GM18498 (cell line): ENCODE measurements at regions not wholly inside any gene's neighbourhood (a gene's known extent, or its start where the extent isn't known, plus 50 kb on each side); places are given as distances from the start of the nearest gene placed in this dataset.

Source experiments
- ATAC-seq: cut with Tn5 transposase; IDR thresholded peaks from one replicate; pipeline ENCODE4 v1.9.1; 2021; ENCODE audit warnings: mild to moderate bottlenecking, moderate library complexity; ENCODE audit not compliant: unreplicated experiment

- no peak for ATAC-seq
Measured at GRCh38 chr2:38207168-38207567, 131.2 kb upstream of the CYP1B1 start.

DNA sequence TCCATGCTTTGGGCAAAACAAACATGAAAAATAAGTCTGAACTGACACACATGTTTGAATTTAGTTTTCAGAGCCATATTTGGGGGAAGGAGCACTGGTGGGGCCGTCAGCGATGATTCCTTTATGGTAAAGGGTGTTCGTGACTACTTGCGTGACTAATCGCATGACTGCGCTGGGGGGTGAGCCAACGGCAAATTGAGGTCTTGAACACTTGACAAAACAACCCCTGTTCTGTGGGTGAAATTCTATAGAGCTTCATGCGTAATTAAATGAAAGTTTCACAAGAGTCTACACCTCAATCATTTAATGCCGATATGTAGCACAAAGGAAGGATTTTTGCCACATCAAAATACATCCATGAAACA is 127.5 kb upstream of the CYP1B1 start:
- no peak for ATAC-seq

- ATAC-seq = no peak
Measured at GRCh38 chr2:38202713-38203445, 126.9 kb upstream of the CYP1B1 start.

- no peak for ATAC-seq
Measured at GRCh38 chr2:38201784-38202183, 125.8 kb upstream of the CYP1B1 start.

DNA sequence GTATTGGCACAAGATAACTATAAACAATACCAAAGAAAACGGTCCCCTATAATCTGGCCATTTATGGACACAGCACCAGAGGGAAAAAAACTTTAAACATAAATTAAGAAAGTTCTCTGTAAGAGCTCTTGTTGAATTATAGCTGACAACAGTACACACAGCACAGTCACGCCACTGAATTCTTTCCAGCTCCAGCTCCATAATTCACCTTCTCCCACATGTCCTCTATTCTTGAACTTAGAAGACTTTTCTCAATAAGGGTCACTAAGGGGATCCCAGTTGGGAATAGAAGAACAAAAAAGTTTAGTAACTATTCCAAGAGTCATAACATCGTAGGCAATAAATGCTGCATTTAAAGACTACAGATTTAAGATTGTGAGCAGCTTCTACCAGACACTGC is 124.6 kb upstream of the CYP1B1 start:
- ATAC-seq = no peak

DNA sequence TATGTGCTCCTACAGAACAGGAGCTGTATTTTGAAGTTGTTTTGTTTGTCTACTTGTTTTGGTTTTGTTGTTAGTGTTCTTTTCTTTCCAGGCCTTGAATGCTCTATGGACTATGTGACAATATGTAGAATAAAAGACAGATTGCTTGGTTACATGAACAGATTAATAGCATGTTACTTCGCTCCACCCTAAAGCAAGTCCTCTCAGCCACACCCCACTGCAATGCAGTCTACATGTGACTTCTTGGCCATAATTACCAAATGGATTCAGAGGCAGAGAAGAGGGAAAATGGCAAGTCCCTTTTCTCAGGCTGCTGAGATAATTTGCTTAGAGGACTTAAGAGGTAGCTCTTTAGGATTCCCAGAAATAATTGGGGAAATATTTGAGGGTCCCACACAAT is 123.2 kb upstream of the CYP1B1 start:
- ATAC-seq = no peak

DNA sequence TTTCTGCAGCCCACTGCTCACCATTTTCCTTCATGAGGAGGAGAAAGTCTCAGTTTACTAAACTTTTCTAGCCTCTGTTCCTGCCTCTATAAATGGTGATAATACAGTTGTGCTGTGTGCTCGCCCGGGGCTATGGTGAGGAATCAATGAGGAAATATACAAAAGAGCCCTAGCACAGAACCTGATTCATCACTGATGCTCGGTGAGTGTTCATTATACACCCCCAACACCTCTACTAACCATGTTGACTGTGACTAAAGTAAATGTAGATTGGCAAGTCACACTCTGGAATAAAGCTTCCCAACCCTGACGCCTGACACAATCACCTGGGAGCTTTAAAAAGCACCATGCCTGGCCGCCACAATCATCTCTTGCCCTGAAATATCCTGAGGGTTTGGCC is 118.8 kb upstream of the CYP1B1 start:
- ATAC-seq = no peak

GRCh38 chr2:38192976-38193375 is 117.0 kb upstream of the CYP1B1 start:
- ATAC-seq = no peak

DNA sequence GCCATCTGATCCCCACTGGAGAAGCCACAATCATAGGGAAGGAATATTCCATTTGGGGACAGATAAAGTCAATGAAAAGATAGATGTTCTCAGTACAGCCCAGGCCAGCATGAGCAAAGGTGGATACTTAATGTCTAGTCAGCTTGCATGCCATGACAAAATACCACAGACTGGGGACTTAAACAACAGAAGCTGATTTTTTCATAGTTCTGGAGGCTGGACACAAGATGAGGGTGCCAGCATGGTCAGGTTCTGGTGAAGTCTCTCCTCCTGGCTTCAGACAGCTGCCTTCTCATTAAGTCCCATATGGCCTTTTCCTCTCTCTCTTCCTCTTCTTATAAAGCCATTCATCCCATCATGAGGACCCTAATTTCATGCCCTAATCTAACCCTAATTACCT is 116.1 kb upstream of the CYP1B1 start:
- ATAC-seq = no peak

DNA sequence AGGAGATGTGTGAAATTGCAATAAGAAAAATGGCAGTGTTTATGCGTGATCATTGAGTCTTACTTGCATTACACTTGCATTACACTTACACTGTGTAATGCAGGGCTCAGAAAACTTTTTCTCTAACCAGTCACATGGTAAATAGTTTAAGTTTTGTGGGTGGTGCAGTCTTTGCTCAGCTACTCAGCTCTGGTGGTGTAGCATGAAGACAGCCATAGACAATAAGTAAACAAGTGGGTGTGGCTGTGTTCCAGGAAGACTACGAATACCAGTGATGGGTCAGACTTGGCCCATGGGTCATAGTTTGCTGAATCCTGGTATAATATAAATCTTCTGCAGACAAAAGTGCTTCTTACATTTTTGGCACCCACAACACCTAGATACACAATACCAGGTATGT is 115.6 kb upstream of the CYP1B1 start:
- no peak for ATAC-seq

DNA sequence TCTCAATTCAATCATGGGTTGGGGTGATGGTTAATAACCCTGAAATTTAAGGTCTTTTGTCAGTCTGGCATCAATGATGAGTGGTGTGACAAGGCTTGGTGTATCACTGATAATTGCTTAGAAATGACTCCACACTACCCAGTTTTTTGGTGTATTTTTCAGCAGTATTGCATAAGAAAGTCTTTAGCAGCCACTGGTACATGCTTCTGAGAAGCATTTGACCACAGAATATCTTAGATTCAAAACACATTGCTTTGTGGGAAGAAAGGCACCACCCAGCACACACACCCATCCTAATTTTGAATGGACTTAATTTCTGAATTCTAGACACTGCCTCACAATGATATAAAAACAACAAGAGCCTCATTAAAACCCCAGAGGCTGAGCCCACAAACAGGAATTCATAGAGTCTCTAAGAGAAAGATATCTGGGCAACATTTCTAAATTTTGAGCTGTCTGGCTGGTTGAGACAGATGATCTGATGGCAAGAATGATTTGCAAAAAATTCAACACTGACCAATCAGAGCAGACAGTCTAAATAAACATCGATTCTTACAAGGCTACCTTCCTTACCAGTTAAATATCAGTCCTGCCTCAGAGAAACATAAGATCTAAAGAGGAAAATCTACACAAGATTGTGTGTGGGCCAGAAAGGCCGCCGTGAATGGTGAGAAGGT is 114.7 kb upstream of the CYP1B1 start:
- no peak for ATAC-seq

- no peak for ATAC-seq
Measured at GRCh38 chr2:38187541-38188011, 111.6 kb upstream of the CYP1B1 start.

- peak; percentile 94 for ATAC-seq
Measured at GRCh38 chr2:38185012-38185491, 109.1 kb upstream of the CYP1B1 start.

DNA sequence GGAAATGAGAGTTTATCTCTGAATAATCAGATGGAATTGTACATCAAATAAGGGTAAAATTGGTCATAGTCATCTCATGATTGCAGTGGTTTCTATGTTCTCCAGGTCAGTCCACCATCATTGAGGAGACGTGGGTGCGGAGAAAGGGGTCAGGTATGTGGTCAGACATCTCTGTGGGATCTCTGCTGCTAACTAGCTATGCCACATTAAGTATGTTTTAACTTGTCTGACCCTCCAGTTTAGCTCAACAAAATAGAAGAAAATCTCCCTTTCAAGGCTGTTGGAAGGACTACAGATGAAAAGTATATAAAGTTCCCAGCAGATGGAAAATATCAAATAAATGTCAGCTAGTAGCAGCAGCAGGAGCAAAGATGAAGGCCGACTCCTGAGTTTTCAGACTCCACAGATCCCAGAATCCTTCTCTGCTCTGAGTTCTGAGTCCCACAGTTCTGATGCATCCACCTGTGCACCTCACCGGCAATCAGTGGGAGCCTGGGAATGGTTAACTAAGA is 106.6 kb upstream of the CYP1B1 start:
- no peak for ATAC-seq

DNA sequence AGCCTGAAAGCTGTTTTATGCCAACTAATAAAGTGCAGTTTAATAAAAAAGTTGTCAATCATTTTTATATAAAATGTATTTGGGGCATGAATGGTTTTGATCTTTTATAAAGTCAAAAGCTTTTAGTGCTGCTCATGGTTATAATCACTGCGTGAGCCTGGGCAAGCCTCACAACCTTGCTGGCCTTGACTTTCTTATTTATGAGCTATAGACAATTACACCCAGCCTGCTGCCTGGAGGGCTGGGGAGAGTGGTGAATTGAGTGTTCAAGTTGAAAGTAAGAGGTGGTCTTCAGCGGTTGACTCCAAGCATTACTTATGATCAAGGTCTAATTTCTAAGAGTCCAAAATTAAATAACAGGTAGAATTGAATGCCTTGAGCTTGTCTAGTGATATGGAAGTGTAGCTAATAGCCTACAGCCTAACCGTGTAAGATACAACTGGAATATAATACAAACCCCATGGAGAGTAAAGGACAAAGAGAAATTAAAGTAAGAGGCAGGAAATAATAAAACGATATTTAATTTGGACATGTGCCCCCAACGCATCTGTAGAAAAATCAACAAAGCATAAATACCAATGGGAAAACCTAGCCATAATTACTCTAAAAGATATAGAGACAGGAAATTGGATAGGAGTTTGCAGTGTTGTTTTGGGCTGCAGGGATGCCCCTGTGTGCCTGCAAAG is 106.0 kb upstream of the CYP1B1 start:
- no peak for ATAC-seq

DNA sequence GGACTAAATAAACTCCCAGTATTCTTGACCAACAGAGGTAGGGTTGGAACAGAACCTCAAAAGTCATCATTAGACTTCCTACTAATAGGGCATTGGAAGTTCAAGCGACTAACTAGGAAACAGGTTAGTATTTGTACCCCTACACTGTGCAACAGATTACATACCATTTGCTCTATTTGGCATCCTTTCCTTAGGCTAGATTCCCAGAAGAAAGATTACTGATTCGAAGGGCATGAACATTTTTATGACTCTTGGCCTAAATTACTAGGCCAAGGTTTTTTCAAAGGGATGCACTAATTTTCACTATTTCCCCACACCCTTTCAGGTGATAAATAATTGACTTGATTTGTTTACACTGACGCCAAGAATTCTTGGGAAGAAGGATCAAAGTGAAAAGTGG is 104.8 kb upstream of the CYP1B1 start:
- ATAC-seq = no peak

DNA sequence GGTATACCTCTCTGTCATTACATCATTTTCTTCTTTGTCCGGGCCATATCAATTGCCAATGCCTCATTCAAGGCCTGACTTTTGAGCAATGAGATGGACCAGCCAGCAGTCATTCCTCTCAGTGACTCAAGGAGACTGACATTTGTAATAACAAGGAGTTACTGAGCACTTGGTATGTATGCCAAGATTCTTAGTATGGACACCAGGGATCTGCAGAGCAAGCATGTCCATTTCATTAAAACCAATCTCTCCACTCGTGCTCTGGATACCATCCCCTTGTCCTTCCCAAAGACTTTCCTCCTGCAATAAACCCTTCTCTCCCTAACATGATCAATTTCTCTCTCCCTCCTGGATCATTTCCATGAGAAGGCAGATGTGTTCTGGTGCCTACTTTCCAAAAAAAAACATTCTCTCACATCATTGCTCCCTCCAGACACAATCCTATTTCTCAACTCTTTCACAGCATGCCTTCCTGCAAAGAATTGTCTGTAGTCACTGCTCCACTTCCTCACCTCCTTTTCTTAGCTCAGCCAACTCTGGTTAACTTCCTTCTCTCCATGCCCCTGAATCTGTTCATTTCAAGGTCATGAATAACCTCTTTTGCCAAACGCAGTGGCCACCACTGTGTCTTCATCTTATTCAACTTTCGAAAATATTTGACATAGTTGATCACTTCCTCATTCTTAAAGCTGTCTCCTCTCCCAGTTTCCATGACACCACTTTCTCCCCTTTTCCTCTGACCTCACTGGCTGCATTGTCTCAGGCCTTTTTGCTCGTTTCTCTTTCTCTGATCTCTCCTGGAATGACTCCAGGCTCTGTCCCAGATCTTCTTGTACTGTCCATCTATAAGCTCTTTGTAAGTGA is 102.8 kb upstream of the CYP1B1 start:
- peak; percentile 81 for ATAC-seq

DNA sequence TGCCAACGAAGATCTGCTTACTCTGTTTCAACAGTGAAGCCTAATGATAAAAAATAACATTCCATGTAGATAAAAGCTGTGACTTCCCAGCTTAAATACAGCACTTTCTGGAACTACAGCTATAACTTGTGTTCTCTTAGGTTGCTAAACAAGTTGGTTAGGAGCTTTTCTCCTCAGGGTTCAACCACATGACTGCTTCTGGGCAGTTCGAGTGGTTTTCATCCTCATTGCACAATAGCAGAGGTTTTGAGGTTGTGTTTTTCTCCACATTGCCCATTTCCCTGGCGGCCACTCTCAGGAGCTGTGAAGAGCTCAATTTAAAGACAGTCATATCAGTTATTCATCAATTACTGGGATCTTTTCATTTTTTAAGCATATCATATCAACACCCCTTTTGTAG is 102.2 kb upstream of the CYP1B1 start:
- ATAC-seq = no peak

DNA sequence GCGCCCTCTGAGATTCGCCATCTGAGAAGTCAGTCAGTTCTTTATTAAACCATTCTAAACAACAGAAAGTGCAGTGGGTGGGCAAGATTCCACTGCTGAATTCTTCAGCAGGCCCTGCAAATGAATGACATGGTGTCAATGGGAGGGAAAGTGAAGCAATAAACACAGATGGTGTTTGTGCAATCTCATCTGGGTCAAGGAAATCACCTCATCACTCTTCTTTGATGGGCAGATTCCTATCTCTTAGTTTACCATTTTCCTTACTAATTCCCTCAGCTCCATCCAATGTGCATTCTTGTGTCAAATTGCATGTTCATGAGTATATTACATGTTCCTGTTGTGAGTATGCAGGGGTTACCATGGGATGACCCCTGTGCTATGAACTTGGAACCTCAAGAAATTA is 100.7 kb upstream of the CYP1B1 start:
- ATAC-seq = no peak

GRCh38 chr2:38174646-38175423 is 98.9 kb upstream of the CYP1B1 start:
- ATAC-seq = no peak
